PFSK-1 (cell line): ENCODE measurements at regions not wholly inside any gene's neighbourhood (a gene's known extent, or its start where the extent isn't known, plus 50 kb on each side); places are given as distances from the start of the nearest gene placed in this dataset.

Experiments
- FOXP2 ChIP-seq: optimal IDR thresholded peaks from 2 replicates; pipeline ENCODE3; 2011; ENCODE audit warnings: borderline replicate concordance, control low read depth, inconsistent platforms; ENCODE audit not compliant: insufficient read depth; ENCODE audit errors: extremely low read length, extremely low read depth
- POLR2AphosphoS5 ChIP-seq: IDR thresholded peaks from 2 replicates; pipeline ENCODE4 v1.6.1; 2012; ENCODE audit warnings: low read depth, mild to moderate bottlenecking, control low read depth, low read length, moderate library complexity
- SIN3A ChIP-seq: IDR thresholded peaks from 2 replicates; pipeline ENCODE4 v1.6.1; 2012; ENCODE audit warnings: mild to moderate bottlenecking, low read length, moderate library complexity, borderline replicate concordance; ENCODE audit not compliant: insufficient read depth
- TAF1 ChIP-seq: IDR thresholded peaks from 2 replicates; pipeline ENCODE4 v1.6.1; 2012; ENCODE audit warnings: low read length, control low read depth, borderline replicate concordance; ENCODE audit not compliant: insufficient read depth
- TF ChIP-seq, protein P1 (sequence below), 2 experiments: IDR thresholded peaks; 2 replicates each; pipeline versions ENCODE4 v1.6.1 to v1.8.0; 2011 to 2012; ENCODE audit warnings: low read depth in 2 of 2, low read length in 2 of 2, control low read depth in 1 of 2, inconsistent platforms in 1 of 2, mild to moderate bottlenecking in 1 of 2, moderate library complexity in 1 of 2; ENCODE audit not compliant: insufficient read depth in 1 of 2

DNA sequence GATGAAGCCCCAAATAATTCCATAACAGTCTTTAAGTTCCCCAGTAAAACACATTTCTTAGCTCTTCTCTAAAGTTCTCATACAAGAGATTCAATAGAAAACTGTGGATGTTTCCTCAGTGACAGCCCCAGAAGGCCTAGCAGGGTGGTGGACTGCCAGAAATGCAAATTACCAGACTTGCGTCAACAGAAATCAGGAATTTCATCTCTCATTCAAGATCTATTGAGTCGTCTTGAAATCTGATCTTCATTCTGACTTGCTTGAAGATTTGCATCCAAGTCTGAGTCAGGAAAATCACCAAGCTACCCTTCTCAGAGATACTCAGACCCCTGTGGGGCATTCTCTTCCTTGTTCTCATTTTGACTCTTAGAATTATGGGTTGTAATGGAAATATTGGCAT is 68.9 kb upstream of the NDP start:
- TF ChIP-seq FOXP2 = no peak
- no peak for TF ChIP-seq POLR2AphosphoS5
- TF ChIP-seq TAF1 = no peak
- no peak for TF ChIP-seq SIN3A
- TF ChIP-seq, protein P1, sequence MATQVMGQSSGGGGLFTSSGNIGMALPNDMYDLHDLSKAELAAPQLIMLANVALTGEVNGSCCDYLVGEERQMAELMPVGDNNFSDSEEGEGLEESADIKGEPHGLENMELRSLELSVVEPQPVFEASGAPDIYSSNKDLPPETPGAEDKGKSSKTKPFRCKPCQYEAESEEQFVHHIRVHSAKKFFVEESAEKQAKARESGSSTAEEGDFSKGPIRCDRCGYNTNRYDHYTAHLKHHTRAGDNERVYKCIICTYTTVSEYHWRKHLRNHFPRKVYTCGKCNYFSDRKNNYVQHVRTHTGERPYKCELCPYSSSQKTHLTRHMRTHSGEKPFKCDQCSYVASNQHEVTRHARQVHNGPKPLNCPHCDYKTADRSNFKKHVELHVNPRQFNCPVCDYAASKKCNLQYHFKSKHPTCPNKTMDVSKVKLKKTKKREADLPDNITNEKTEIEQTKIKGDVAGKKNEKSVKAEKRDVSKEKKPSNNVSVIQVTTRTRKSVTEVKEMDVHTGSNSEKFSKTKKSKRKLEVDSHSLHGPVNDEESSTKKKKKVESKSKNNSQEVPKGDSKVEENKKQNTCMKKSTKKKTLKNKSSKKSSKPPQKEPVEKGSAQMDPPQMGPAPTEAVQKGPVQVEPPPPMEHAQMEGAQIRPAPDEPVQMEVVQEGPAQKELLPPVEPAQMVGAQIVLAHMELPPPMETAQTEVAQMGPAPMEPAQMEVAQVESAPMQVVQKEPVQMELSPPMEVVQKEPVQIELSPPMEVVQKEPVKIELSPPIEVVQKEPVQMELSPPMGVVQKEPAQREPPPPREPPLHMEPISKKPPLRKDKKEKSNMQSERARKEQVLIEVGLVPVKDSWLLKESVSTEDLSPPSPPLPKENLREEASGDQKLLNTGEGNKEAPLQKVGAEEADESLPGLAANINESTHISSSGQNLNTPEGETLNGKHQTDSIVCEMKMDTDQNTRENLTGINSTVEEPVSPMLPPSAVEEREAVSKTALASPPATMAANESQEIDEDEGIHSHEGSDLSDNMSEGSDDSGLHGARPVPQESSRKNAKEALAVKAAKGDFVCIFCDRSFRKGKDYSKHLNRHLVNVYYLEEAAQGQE (IDR thresholded peaks at IDR 0.05; ENCODE audit: insufficient read depth in 1 of 2, low read depth in 2 of 2, low read length in 2 of 2) = no peak
